ENCODE measurements at regions not wholly inside any gene's neighbourhood (a gene's known extent, or its start where the extent isn't known, plus 50 kb on each side); places are given as distances from the start of the nearest gene placed in this dataset.
"Not testable (repeated sequence)": the region's sequence is repeated elsewhere in the genome, so short reads cannot be mapped to it uniquely, and the experiment has no call there.

- DNase-seq; H3F3A ChIP-seq (ENCODE audit: low read length, unreplicated experiment); H3K9me2 ChIP-seq (replicated peaks; ENCODE audit: low read length); H3K79me2 ChIP-seq (ENCODE audit: low read length); intact Hi-C loops (cut with micrococcal nuclease); CTCF ChIA-PET; ATAC-seq; H3K36me3 ChIP-seq (ENCODE audit: low read depth, low read length); H3K4me2 ChIP-seq (ENCODE audit: low read length); POLR2A ChIA-PET (ENCODE audit: unreplicated experiment); H4K20me1 ChIP-seq (ENCODE audit: low read length); H3K4me1 ChIP-seq (ENCODE audit: insufficient read depth, low read length); BruUV-seq (replicated peaks); H2AFZ ChIP-seq (ENCODE audit: low read length); H3K9me3 ChIP-seq (ENCODE audit: low read length); H3K4me3 ChIP-seq (ENCODE audit: low read length); H3K27ac ChIP-seq (ENCODE audit: low read length); H3K27me3 ChIP-seq (ENCODE audit: low read length); H3K9ac ChIP-seq (ENCODE audit: low read length): not testable (repeated sequence)
These were observed 175.0 kb upstream of the PLGLB2 start for GRCh38 chr2:87572906-87573305.

GRCh38 chr2:87573386-87574192 is 174.3 kb upstream of the PLGLB2 start:
- H3F3A ChIP-seq (ENCODE audit: low read length, unreplicated experiment); H3K4me3 ChIP-seq (ENCODE audit: low read length); H3K4me2 ChIP-seq (ENCODE audit: low read length); H3K36me3 ChIP-seq (ENCODE audit: low read depth, low read length); BruUV-seq (replicated peaks); H3K4me1 ChIP-seq (ENCODE audit: insufficient read depth, low read length); POLR2A ChIA-PET (ENCODE audit: unreplicated experiment); CTCF ChIA-PET; H3K9ac ChIP-seq (ENCODE audit: low read length); H3K9me2 ChIP-seq (replicated peaks; ENCODE audit: low read length); H3K79me2 ChIP-seq (ENCODE audit: low read length); H4K20me1 ChIP-seq (ENCODE audit: low read length); intact Hi-C loops (cut with micrococcal nuclease); H3K27ac ChIP-seq (ENCODE audit: low read length); H3K9me3 ChIP-seq (ENCODE audit: low read length); H3K27me3 ChIP-seq (ENCODE audit: low read length); H2AFZ ChIP-seq (ENCODE audit: low read length): not testable (repeated sequence)
- ATAC-seq (peak; percentile 40), DNase-seq (peak; percentile 0)

- intact Hi-C loops (cut with micrococcal nuclease); CTCF ChIA-PET; H3F3A ChIP-seq (ENCODE audit: low read length, unreplicated experiment); H3K9ac ChIP-seq (ENCODE audit: low read length); H3K79me2 ChIP-seq (ENCODE audit: low read length); H3K4me3 ChIP-seq (ENCODE audit: low read length); DNase-seq; H3K4me2 ChIP-seq (ENCODE audit: low read length); H3K9me2 ChIP-seq (replicated peaks; ENCODE audit: low read length); H3K4me1 ChIP-seq (ENCODE audit: insufficient read depth, low read length); H3K9me3 ChIP-seq (ENCODE audit: low read length); H3K27me3 ChIP-seq (ENCODE audit: low read length); BruUV-seq (replicated peaks); H3K36me3 ChIP-seq (ENCODE audit: low read depth, low read length); H4K20me1 ChIP-seq (ENCODE audit: low read length); H2AFZ ChIP-seq (ENCODE audit: low read length); POLR2A ChIA-PET (ENCODE audit: unreplicated experiment); H3K27ac ChIP-seq (ENCODE audit: low read length); ATAC-seq: not testable (repeated sequence)
These were observed 173.4 kb upstream of the PLGLB2 start for GRCh38 chr2:87574193-87575119.

DNA sequence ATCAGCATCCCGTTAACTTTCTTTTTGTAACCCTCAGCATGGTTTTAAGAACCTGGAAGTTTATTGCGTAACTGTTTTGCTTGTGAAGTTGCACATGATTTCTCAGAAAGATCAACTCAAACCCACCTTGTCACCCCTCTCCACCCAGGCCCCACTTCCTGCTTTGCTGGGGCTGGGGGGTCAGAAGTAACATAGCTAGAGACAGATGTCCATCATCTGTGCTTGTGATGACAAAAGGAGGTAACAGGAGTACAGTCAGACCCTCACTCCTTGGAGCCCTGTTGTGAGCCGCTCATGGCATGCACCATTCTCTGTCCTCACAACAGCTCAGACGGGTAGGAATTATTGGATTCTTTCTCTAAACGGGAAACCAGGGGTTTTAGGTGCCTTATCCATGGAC is 172.7 kb upstream of the PLGLB2 start:
- CTCF ChIA-PET; H3K9me3 ChIP-seq (ENCODE audit: low read length); BruUV-seq (replicated peaks); DNase-seq; H3K9me2 ChIP-seq (replicated peaks; ENCODE audit: low read length); H3K4me1 ChIP-seq (ENCODE audit: insufficient read depth, low read length); H3K27ac ChIP-seq (ENCODE audit: low read length); H3K27me3 ChIP-seq (ENCODE audit: low read length); H3F3A ChIP-seq (ENCODE audit: low read length, unreplicated experiment); POLR2A ChIA-PET (ENCODE audit: unreplicated experiment); H3K4me3 ChIP-seq (ENCODE audit: low read length); H3K9ac ChIP-seq (ENCODE audit: low read length); intact Hi-C loops (cut with micrococcal nuclease); H3K36me3 ChIP-seq (ENCODE audit: low read depth, low read length); H3K4me2 ChIP-seq (ENCODE audit: low read length); ATAC-seq; H2AFZ ChIP-seq (ENCODE audit: low read length); H4K20me1 ChIP-seq (ENCODE audit: low read length); H3K79me2 ChIP-seq (ENCODE audit: low read length): not testable (repeated sequence)

- H3K79me2 ChIP-seq (ENCODE audit: low read length); H3F3A ChIP-seq (ENCODE audit: low read length, unreplicated experiment); ATAC-seq; H4K20me1 ChIP-seq (ENCODE audit: low read length); CTCF ChIA-PET; H3K9me3 ChIP-seq (ENCODE audit: low read length); H3K9ac ChIP-seq (ENCODE audit: low read length); H3K36me3 ChIP-seq (ENCODE audit: low read depth, low read length); H2AFZ ChIP-seq (ENCODE audit: low read length); intact Hi-C loops (cut with micrococcal nuclease); DNase-seq; H3K9me2 ChIP-seq (replicated peaks; ENCODE audit: low read length); BruUV-seq (replicated peaks); H3K4me3 ChIP-seq (ENCODE audit: low read length); POLR2A ChIA-PET (ENCODE audit: unreplicated experiment); H3K27ac ChIP-seq (ENCODE audit: low read length); H3K4me1 ChIP-seq (ENCODE audit: insufficient read depth, low read length); H3K27me3 ChIP-seq (ENCODE audit: low read length); H3K4me2 ChIP-seq (ENCODE audit: low read length): not testable (repeated sequence)
These were observed 170.5 kb upstream of the PLGLB2 start for GRCh38 chr2:87577358-87577757.

- CTCF ChIA-PET; H3K4me2 ChIP-seq (ENCODE audit: low read length); H3F3A ChIP-seq (ENCODE audit: low read length, unreplicated experiment); H4K20me1 ChIP-seq (ENCODE audit: low read length); H2AFZ ChIP-seq (ENCODE audit: low read length); BruUV-seq (replicated peaks); H3K9me3 ChIP-seq (ENCODE audit: low read length); intact Hi-C loops (cut with micrococcal nuclease); DNase-seq; H3K9me2 ChIP-seq (replicated peaks; ENCODE audit: low read length); H3K4me1 ChIP-seq (ENCODE audit: insufficient read depth, low read length); H3K27me3 ChIP-seq (ENCODE audit: low read length); H3K79me2 ChIP-seq (ENCODE audit: low read length); H3K27ac ChIP-seq (ENCODE audit: low read length); ATAC-seq; H3K36me3 ChIP-seq (ENCODE audit: low read depth, low read length); H3K9ac ChIP-seq (ENCODE audit: low read length); H3K4me3 ChIP-seq (ENCODE audit: low read length); POLR2A ChIA-PET (ENCODE audit: unreplicated experiment): not testable (repeated sequence)
These were observed 165.7 kb upstream of the PLGLB2 start for GRCh38 chr2:87582152-87582551.

Measured in PC-3 (cell line).